WTC11 (cell line): ENCODE measurements at regions not wholly inside any gene's neighbourhood (a gene's known extent, or its start where the extent isn't known, plus 50 kb on each side); places are given as distances from the start of the nearest gene placed in this dataset.
A peak's percentile ranks its signal among the peaks of the same experiment; 100 is the strongest.

Experiments used
- ATAC-seq: fragments of 200-7000 bp; cut with Tn5 transposase; 2 replicates; pipeline ENCODE4 v1.10.0; 2021; ENCODE audit warnings: mild to moderate bottlenecking, moderate library complexity
- CTCF ChIA-PET: fragments of 300-600 bp; sonication (Branson Sonifier 250); formaldehyde crosslinking; loops from one replicate; lab custom pipeline; 2021; ENCODE audit warnings: antibody characterized with exemption; lab: Charles Lee
- POLR2A ChIA-PET: fragments of 350-600 bp; sonication (Branson Sonifier 250); formaldehyde crosslinking; loops from one replicate; lab custom pipeline; 2021; ENCODE audit warnings: antibody characterized with exemption; lab: Charles Lee
- DNase-seq: peaks from one replicate; pipeline ENCODE4 v3.0.0; 2021; ENCODE audit warnings: low spot score
- H3K27ac Mint-ChIP-seq: 2 replicates; pipeline ENCODE4 v1.8.0; 2021; ENCODE audit warnings: mixed read lengths
- H3K27me3 Mint-ChIP-seq: 2 replicates; pipeline ENCODE4 v1.8.0; 2021; ENCODE audit warnings: low read depth, mild to moderate bottlenecking, moderate library complexity, mixed read lengths
- H3K36me3 Mint-ChIP-seq: 2 replicates; pipeline ENCODE4 v1.8.0; 2021; ENCODE audit warnings: mixed read lengths
- H3K4me1 Mint-ChIP-seq: 2 replicates; pipeline ENCODE4 v1.8.0; 2022; ENCODE audit warnings: mixed read lengths
- H3K4me3 Mint-ChIP-seq: 2 replicates; pipeline ENCODE4 v1.8.0; 2021; ENCODE audit warnings: mild to moderate bottlenecking, moderate library complexity, mixed read lengths
- H3K9me3 Mint-ChIP-seq: 2 replicates; pipeline ENCODE4 v1.8.0; 2021; ENCODE audit warnings: mixed read lengths
- AFF4 ChIP-seq: sonication (generic); formaldehyde crosslinking; IDR thresholded peaks from 2 replicates; pipeline ENCODE4 v1.8.1; 2023; ENCODE audit warnings: mild to moderate bottlenecking, missing genetic modification reagents, borderline replicate concordance
- CBFB ChIP-seq: sonication (generic); formaldehyde crosslinking; IDR thresholded peaks from 2 replicates; pipeline ENCODE4 v1.8.1; 2022; ENCODE audit warnings: mild to moderate bottlenecking, low read depth, missing genetic modification reagents
- E2F1 ChIP-seq: sonication (generic); formaldehyde crosslinking; IDR thresholded peaks from 2 replicates; pipeline ENCODE4 v1.8.0; 2022; ENCODE audit warnings: mild to moderate bottlenecking, missing genetic modification reagents
- FOXJ3 ChIP-seq: sonication (generic); formaldehyde crosslinking; IDR thresholded peaks from 2 replicates; pipeline ENCODE4 v1.9.0; 2021; ENCODE audit warnings: missing genetic modification reagents, mild to moderate bottlenecking, borderline replicate concordance
- FOXK1 ChIP-seq: sonication (generic); formaldehyde crosslinking; IDR thresholded peaks from 2 replicates; pipeline ENCODE4 v1.8.0; 2022; ENCODE audit warnings: mild to moderate bottlenecking, moderate library complexity, missing genetic modification reagents
- FOXP4 ChIP-seq: sonication (generic); formaldehyde crosslinking; IDR thresholded peaks from 2 replicates; pipeline ENCODE4 v1.8.0; 2022; ENCODE audit warnings: mild to moderate bottlenecking, missing genetic modification reagents
- JAZF1 ChIP-seq: fragments of 250-450 bp; sonication (Bioruptor Pico); IDR thresholded peaks from 2 replicates; pipeline ENCODE4 v1.9.0; 2021; ENCODE audit warnings: moderate library complexity, mild to moderate bottlenecking, inconsistent platforms
- NFE2L1 ChIP-seq: sonication (generic); formaldehyde crosslinking; IDR thresholded peaks from 2 replicates; pipeline ENCODE4 v1.8.1; 2023; ENCODE audit warnings: missing genetic modification reagents
- SOX15 ChIP-seq: fragments of 250-450 bp; sonication (Bioruptor Pico); IDR thresholded peaks from 2 replicates; pipeline ENCODE4 v1.9.0; 2021; ENCODE audit warnings: mild to moderate bottlenecking
- SP1 ChIP-seq: sonication (generic); formaldehyde crosslinking; conservative IDR thresholded peaks from 2 replicates; pipeline ENCODE4 v1.8.1; 2022; ENCODE audit warnings: missing genetic modification reagents
- TEAD1 ChIP-seq: sonication (generic); formaldehyde crosslinking; IDR thresholded peaks from 2 replicates; pipeline ENCODE4 v1.8.0; 2022; ENCODE audit warnings: mild to moderate bottlenecking, missing genetic modification reagents
- TEAD4 ChIP-seq: sonication (generic); formaldehyde crosslinking; IDR thresholded peaks from 2 replicates; pipeline ENCODE4 v1.8.0; 2022; ENCODE audit warnings: mild to moderate bottlenecking, missing genetic modification reagents
- TP53 ChIP-seq: sonication (generic); formaldehyde crosslinking; IDR thresholded peaks from 2 replicates; pipeline ENCODE4 v1.8.1; 2023; ENCODE audit warnings: mild to moderate bottlenecking, missing genetic modification reagents
- ZNF281 ChIP-seq: sonication (generic); formaldehyde crosslinking; IDR thresholded peaks from 2 replicates; pipeline ENCODE4 v1.8.0; 2023; ENCODE audit warnings: mild to moderate bottlenecking, missing genetic modification reagents
- ZNF425 ChIP-seq: fragments of 250-450 bp; sonication (Bioruptor Pico); conservative IDR thresholded peaks from 2 replicates; pipeline ENCODE4 v1.9.0; 2021; ENCODE audit warnings: mild to moderate bottlenecking
- ZNF512 ChIP-seq: sonication (generic); formaldehyde crosslinking; IDR thresholded peaks from 2 replicates; pipeline ENCODE4 v1.8.1; 2022; ENCODE audit warnings: missing genetic modification reagents, borderline replicate concordance
- TF ChIP-seq, protein P1 (sequence below): fragments of 250-450 bp; sonication (Bioruptor Pico); IDR thresholded peaks from 2 replicates; pipeline ENCODE4 v1.9.0; 2021; ENCODE audit warnings: mild to moderate bottlenecking

- TF ChIP-seq FOXP4 (peak; percentile 86; the same call in 1 of the 2 replicates), FOXK1 (CRISPR knock-in tag) (peak; percentile 52; the same call in 1 of the 2 replicates), TP53 (no peak), NFE2L1 (CRISPR knock-in tag) (0 out of 2 replicates have a peak, but pooled peaks have one; percentile 66), TEAD4 (no peak), E2F1 (no peak), JAZF1 (no peak), ZNF512 (CRISPR knock-in tag) (no peak)
- TF ChIP-seq, protein P1, sequence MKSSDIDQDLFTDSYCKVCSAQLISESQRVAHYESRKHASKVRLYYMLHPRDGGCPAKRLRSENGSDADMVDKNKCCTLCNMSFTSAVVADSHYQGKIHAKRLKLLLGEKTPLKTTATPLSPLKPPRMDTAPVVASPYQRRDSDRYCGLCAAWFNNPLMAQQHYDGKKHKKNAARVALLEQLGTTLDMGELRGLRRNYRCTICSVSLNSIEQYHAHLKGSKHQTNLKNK, result peak; percentile 74; the same call in 1 of the 2 replicates
These were observed 757.0 kb upstream of the MMS22L start (continued) for GRCh38 chr6:98039904-98040607.

DNA sequence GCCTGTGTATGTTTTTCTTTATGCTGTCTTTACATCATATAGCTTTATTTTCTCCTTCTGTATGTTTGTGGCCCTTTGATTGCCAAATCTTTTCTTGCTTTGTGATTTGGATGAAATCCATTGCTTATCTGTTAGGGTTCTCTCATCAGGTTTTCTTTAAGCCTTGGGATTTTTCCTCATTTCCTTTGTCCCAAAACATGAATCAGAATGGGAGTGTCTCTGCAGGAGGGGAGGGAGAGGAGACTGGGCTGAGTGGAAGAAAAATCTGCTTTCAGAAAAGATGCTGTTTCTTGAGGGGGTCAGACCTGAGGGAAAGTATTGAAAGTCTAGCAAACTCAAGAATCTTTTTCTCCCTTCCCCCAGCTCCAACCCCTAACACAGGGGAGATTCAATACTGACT lies 758.0 kb upstream of the MMS22L start:
- CTCF ChIA-PET, result no interaction called here
- POLR2A ChIA-PET, result no interaction called here

GRCh38 chr6:98041921-98042320 lies 758.9 kb upstream of the MMS22L start:
- no peaks in the 10 kb centered on the region for H3K36me3 Mint-ChIP-seq
- TF ChIP-seq SP1 (CRISPR knock-in tag), result no peak
- no peak for TF ChIP-seq SOX15 (CRISPR knock-in tag)
- no peak for TF ChIP-seq FOXJ3 (CRISPR knock-in tag)
- TF ChIP-seq ZNF281 (CRISPR knock-in tag), result no peak
- TF ChIP-seq CBFB, result no peak
- no peak for TF ChIP-seq AFF4 (CRISPR knock-in tag)
- TF ChIP-seq, all 79 proteins: peak for 0
- no peak; the same call in 1 of the 2 replicates for ATAC-seq
- Mint-ChIP-seq H3K4me1 (peaks cover 90% of the 10 kb centered on the region), H3K27me3 (no peaks in the 10 kb centered on the region), H3K4me3 (peak overlapping the region; percentile 5; the same call in 1 of the 2 replicates), H3K27ac (peak overlapping the region; percentile 86), H3K9me3 (no peaks in the 10 kb centered on the region)
- POLR2A ChIA-PET, result interaction anchor here (0.6 kb wide), 1 partner anchor 86 kb away, joined by 4 read pairs; no protein-coding TSS in a partner anchor
- DNase-seq, result no peak
- CTCF ChIA-PET, result no interaction called here

More for the DNA sequence above, 758.0 kb upstream of the MMS22L start:
- DNase-seq (no peak), ATAC-seq (peak; percentile 12)
- no peaks in the 10 kb centered on the region for H3K9me3 Mint-ChIP-seq
- peak overlapping the region; percentile 97 for H3K27ac Mint-ChIP-seq
- TF ChIP-seq TEAD1, result peak; percentile 62; the same call in 1 of the 2 replicates
- no peak for TF ChIP-seq ZNF425 (CRISPR knock-in tag)
- no peaks in the 10 kb centered on the region for H3K36me3 Mint-ChIP-seq
- H3K27me3 Mint-ChIP-seq, result no peaks in the 10 kb centered on the region
- peaks cover 90% of the 10 kb centered on the region for H3K4me1 Mint-ChIP-seq
- H3K4me3 Mint-ChIP-seq, result peak overlapping the region; percentile 24
